ENCODE measurements at regions not wholly inside any gene's neighbourhood (a gene's known extent, or its start where the extent isn't known, plus 50 kb on each side); places are given as distances from the start of the nearest gene placed in this dataset.

GRCh38 chr4:26173619-26174018, 147.2 kb upstream of the RBPJ start:
- Mint-ChIP-seq H3K27me3 (ENCODE audit: insufficient read depth, unreplicated experiment) (no peaks in the 10 kb centered on the region), H3K9me3 (ENCODE audit: unreplicated experiment) (no peaks in the 10 kb centered on the region), H3K27ac (ENCODE audit: unreplicated experiment) (peak overlapping the region; percentile 59), H3K4me3 (ENCODE audit: unreplicated experiment) (peak overlapping the region; percentile 72), H3K36me3 (ENCODE audit: insufficient read depth, unreplicated experiment) (peaks cover 5% of the 10 kb centered on the region), H3K4me1 (ENCODE audit: low read depth, unreplicated experiment) (peaks cover 8% of the 10 kb centered on the region)
- Histone ChIP-seq H3K9me3 (no peaks in the 10 kb centered on the region), H3K4me3 (ENCODE audit: low read depth, low read length) (no peak overlapping the region), H3K27me3 (replicated peaks; ENCODE audit: control insufficient read depth, insufficient read depth, low read length) (no peaks in the 10 kb centered on the region), H3K4me1 (peaks cover 28% of the 10 kb centered on the region), H3K36me3 (ENCODE audit: control insufficient read depth, insufficient read depth, low read length) (no peaks in the 10 kb centered on the region)
- CTCF ChIA-PET, result interaction anchor here (0.6 to 1.3 kb wide), 3 partner anchors 12 to 146 kb away, joined by 3 to 7 read pairs (median 3); no protein-coding TSS in a partner anchor
- TF ChIP-seq CTCF (IDR thresholded peaks at IDR 0.05; ENCODE audit: insufficient read depth in 1 of 2, low read depth in 1 of 2, low read length in 1 of 2, severe bottlenecking in 1 of 2, unreplicated experiment in 1 of 2), result no peak
- no TSS peak for BruUV-seq (replicated peaks)
- intact Hi-C loops (cut with micrococcal nuclease; ENCODE audit: unreplicated experiment), result loop anchor here (2.0 to 5.0 kb wide), 2 partner anchors 29 to 149 kb away; partner anchors contain the start of gene RBPJ
- POLR2A ChIA-PET, result no interaction called here
- DNase-seq, result no peak

GRCh38 chr4:26174027-26174426, 146.8 kb upstream of the RBPJ start:
- no peaks in the 10 kb centered on the region for H3K27me3 Mint-ChIP-seq (ENCODE audit: insufficient read depth, unreplicated experiment)
- no peak overlapping the region for H3K4me3 ChIP-seq (ENCODE audit: low read depth, low read length)
- BruUV-seq (replicated peaks), result no TSS peak
- peak; percentile 38 to 62 for DNase-seq
- intact Hi-C loops (cut with micrococcal nuclease; ENCODE audit: unreplicated experiment), result loop anchor here (2.0 to 5.0 kb wide), 2 partner anchors 29 to 148 kb away; partner anchors contain the start of gene RBPJ
- ChIA-PET POLR2A (no interaction called here), CTCF (interaction anchor here (0.7 to 1.3 kb wide), 3 partner anchors 13 to 1704 kb away, joined by 3 to 7 read pairs (median 3); no protein-coding TSS in a partner anchor)
- no peaks in the 10 kb centered on the region for H3K27me3 ChIP-seq (replicated peaks; ENCODE audit: control insufficient read depth, insufficient read depth, low read length)
- H3K4me3 Mint-ChIP-seq (ENCODE audit: unreplicated experiment), result peak overlapping the region; percentile 72
- H3K9me3 Mint-ChIP-seq (ENCODE audit: unreplicated experiment), result no peaks in the 10 kb centered on the region
- peaks cover 28% of the 10 kb centered on the region for H3K4me1 ChIP-seq
- H3K4me1 Mint-ChIP-seq (ENCODE audit: low read depth, unreplicated experiment), result peaks cover 8% of the 10 kb centered on the region
- H3K36me3 Mint-ChIP-seq (ENCODE audit: insufficient read depth, unreplicated experiment), result peaks cover 5% of the 10 kb centered on the region
- H3K36me3 ChIP-seq (ENCODE audit: control insufficient read depth, insufficient read depth, low read length), result no peaks in the 10 kb centered on the region
- H3K27ac Mint-ChIP-seq (ENCODE audit: unreplicated experiment), result peak overlapping the region; percentile 59
- TF ChIP-seq CTCF (IDR thresholded peaks at IDR 0.05; ENCODE audit: insufficient read depth in 1 of 2, low read depth in 1 of 2, low read length in 1 of 2, severe bottlenecking in 1 of 2, unreplicated experiment in 1 of 2), result no peak
- H3K9me3 ChIP-seq, result no peaks in the 10 kb centered on the region

- Mint-ChIP-seq H3K36me3 (ENCODE audit: insufficient read depth, unreplicated experiment) (peaks cover 5% of the 10 kb centered on the region), H3K4me1 (ENCODE audit: low read depth, unreplicated experiment) (peaks cover 8% of the 10 kb centered on the region), H3K4me3 (ENCODE audit: unreplicated experiment) (no peak overlapping the region), H3K9me3 (ENCODE audit: unreplicated experiment) (no peaks in the 10 kb centered on the region), H3K27me3 (ENCODE audit: insufficient read depth, unreplicated experiment) (no peaks in the 10 kb centered on the region), H3K27ac (ENCODE audit: unreplicated experiment) (no peak overlapping the region)
- Histone ChIP-seq H3K4me3 (ENCODE audit: low read depth, low read length) (no peak overlapping the region), H3K36me3 (ENCODE audit: control insufficient read depth, insufficient read depth, low read length) (no peaks in the 10 kb centered on the region), H3K9me3 (no peaks in the 10 kb centered on the region), H3K4me1 (peaks cover 28% of the 10 kb centered on the region), H3K27me3 (replicated peaks; ENCODE audit: control insufficient read depth, insufficient read depth, low read length) (no peaks in the 10 kb centered on the region)
- ChIA-PET POLR2A (no interaction called here), CTCF (no interaction called here)
- TF ChIP-seq CTCF (IDR thresholded peaks at IDR 0.05; ENCODE audit: insufficient read depth in 1 of 2, low read depth in 1 of 2, low read length in 1 of 2, severe bottlenecking in 1 of 2, unreplicated experiment in 1 of 2), result no peak
- no peak for DNase-seq
- BruUV-seq (replicated peaks), result no TSS peak
- intact Hi-C loops (cut with micrococcal nuclease; ENCODE audit: unreplicated experiment), result loop anchor here (2.0 kb wide), 1 partner anchor 30 kb away; no protein-coding TSS in a partner anchor
Measured at GRCh38 chr4:26175006-26175786, 145.6 kb upstream of the RBPJ start.
